Fibroblast of villous mesenchyme (primary cell): ENCODE measurements at regions not wholly inside any gene's neighbourhood (a gene's known extent, or its start where the extent isn't known, plus 50 kb on each side); places are given as distances from the start of the nearest gene placed in this dataset.

ENCODE experiments used
- DNase-seq: peaks from one replicate; pipeline ENCODE4 v3.0.0-alpha.2; 2010; ENCODE audit warnings: low read depth
- H3K4me3 ChIP-seq: 2 replicates; pipeline ENCODE4 v1.5.1; 2011; ENCODE audit warnings: low read depth, mild to moderate bottlenecking, low read length
- TF ChIP-seq, protein P1 (sequence below): IDR thresholded peaks from 2 replicates; pipeline ENCODE4 v1.5.1; 2012; ENCODE audit warnings: low read depth, mild to moderate bottlenecking, low read length; ENCODE audit not compliant: insufficient read depth

DNA sequence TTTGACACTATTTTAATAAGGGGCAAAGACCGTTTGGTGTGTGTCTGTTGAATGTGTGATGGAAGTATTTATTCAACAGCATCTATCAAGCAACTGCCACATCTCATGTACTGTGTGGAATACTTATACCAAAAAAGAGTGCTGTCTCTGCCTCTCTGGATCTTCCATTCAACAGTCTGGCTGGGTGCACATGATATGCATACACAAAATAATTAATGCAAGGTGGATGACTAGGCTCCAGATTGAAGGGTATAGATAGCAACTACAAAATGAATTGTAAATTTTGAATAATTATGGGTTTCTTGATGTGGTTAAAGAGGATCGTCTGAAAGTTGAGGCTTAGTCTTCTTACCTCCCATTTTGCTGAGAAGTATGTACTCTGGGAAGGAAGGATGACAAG, 145.9 kb upstream of the OTX2 start:
- no peak for DNase-seq
- H3K4me3 ChIP-seq: no peak overlapping the region
- TF ChIP-seq, protein P1, sequence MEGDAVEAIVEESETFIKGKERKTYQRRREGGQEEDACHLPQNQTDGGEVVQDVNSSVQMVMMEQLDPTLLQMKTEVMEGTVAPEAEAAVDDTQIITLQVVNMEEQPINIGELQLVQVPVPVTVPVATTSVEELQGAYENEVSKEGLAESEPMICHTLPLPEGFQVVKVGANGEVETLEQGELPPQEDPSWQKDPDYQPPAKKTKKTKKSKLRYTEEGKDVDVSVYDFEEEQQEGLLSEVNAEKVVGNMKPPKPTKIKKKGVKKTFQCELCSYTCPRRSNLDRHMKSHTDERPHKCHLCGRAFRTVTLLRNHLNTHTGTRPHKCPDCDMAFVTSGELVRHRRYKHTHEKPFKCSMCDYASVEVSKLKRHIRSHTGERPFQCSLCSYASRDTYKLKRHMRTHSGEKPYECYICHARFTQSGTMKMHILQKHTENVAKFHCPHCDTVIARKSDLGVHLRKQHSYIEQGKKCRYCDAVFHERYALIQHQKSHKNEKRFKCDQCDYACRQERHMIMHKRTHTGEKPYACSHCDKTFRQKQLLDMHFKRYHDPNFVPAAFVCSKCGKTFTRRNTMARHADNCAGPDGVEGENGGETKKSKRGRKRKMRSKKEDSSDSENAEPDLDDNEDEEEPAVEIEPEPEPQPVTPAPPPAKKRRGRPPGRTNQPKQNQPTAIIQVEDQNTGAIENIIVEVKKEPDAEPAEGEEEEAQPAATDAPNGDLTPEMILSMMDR: no peak

DNA sequence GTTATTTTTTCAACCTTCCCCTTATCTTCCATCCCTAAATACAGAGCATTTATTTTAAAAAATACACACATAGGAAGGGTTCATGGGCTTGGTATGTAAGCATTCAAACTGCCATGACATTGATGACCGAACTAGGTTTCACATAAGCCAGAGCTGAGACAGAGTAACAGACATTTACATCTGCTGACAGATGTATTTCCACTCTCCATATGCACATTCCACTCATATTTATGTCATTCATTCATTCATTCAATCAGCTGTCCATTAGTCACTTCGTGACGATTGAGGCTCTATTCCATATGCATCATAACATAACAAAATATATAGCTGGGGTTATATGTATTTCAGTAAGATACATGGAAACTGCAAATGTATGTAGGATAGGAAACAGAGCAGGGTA, 145.5 kb upstream of the OTX2 start:
- H3K4me3 ChIP-seq: no peak overlapping the region
- DNase-seq: no peak
- TF ChIP-seq, protein P1: no peak

DNA sequence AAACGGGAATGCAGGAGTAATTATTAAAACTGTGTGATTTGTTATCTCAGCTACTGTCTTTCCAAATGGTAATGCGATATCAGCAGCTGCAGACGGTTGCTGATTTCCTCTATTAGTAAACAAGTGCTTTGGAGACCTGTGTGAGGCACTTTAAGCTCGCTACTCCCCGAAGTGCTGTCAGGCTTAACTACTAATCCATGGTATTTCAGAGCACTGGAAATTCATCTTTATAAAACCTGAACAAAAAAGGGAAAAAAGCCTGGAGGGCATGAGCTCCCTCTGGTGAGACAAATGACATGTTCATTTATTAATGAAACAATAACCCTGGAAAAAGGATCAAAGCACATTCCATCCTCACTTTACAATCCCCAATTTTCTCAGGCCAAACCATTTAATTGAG, 143.6 kb upstream of the OTX2 start:
- H3K4me3 ChIP-seq: no peak overlapping the region
- no peak for DNase-seq
- TF ChIP-seq, protein P1: no peak

DNA sequence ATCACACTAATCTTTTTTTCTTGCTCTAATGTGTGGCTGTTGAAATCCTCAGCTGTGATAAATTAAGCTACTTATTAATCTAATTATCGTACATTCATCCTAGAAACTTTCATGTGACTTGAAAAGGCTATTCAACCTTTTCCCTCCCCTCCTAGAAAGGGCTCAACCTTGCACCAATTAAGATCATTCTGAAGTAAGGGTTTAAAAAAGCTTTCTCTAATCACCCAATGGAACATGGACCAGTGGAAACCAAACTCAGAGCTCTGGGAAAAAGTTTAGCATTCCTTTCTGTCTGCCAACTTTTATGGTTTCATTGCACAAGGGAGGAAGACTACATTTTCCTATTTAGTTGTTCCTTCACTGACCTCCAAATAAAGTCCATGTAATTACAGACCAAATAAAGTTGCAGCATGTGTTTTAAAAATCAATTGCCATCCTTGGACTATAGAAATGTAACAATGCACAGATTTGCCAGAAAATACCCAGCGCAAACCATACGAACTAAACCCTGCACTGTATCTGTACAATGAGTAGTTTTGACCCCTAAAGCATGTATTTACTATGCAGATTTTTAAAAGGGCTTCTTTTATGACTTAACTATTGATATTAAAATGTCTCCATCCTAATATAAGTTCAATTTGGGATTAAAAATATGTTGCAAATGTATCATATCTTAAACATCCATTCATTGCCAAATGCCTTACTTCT, 142.6 kb upstream of the OTX2 start:
- no peak for DNase-seq
- TF ChIP-seq, protein P1: no peak
- no peak overlapping the region for H3K4me3 ChIP-seq

DNA sequence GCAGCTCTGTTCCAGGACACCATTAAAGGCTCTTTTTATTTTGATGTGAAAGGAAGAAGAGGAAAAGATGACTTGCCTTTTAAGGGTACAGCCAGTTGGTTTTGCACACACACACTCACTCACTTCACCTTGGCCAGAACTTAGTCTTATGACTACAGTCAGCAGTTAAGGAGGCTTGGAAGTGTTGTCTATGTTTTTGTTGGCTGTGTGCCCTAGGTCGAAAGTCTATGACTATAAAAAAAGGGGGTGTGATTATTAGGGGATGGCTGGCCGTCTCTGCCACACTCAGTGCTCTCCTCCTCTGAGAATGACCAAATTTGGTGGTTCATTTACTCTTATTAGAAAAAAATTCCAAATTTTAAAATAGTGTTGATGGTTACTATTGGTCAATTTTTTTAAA, 139.5 kb upstream of the OTX2 start:
- TF ChIP-seq, protein P1: no peak
- DNase-seq: no peak
- no peak overlapping the region for H3K4me3 ChIP-seq

DNA sequence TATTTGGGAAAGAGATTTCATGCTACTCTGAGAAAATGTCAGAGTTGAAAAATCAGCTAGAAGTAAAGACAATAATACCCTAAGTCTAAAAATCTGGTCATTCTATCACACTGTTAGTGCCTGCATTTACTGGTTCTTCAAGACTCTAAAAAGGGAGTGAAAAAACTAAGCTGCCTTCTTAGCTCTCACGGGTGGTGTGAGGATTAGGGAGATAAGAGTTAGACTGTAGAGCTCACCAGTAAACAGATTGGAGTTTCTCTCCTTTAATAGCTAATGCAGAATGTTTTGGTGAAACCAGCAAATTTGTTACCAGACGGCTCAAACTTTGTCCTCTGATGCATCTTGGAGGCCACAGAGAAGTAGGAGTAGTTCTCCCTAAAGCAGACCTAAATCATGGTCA, 135.0 kb upstream of the OTX2 start:
- DNase-seq: no peak
- H3K4me3 ChIP-seq: no peak overlapping the region
- TF ChIP-seq, protein P1: no peak

DNA sequence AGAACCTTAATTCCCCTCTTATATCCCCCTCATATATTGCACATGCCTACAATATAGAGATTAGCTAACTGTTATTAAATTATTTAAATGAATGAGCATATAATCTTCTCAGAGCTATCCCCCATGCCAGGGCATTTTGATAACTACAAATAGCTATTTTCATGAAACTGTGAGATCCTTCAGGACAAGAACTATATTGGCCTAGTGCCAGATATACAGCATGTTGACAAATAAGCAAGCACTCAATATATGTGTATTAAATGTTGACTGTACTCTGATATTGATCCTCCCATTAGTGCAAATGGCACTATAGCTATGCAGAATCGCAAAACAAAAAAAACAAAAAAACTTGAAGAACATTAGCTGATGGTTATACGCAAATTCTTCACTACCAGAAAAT, 134.1 kb upstream of the OTX2 start:
- TF ChIP-seq, protein P1: no peak
- no peak for DNase-seq
- no peak overlapping the region for H3K4me3 ChIP-seq
